GM10266 (cell line): ENCODE measurements at regions not wholly inside any gene's neighbourhood (a gene's known extent, or its start where the extent isn't known, plus 50 kb on each side); places are given as distances from the start of the nearest gene placed in this dataset.
"Not testable (repeated sequence)": the region's sequence is repeated elsewhere in the genome, so short reads cannot be mapped to it uniquely, and the experiment has no call there.

Source experiments
- DNase-seq: peaks from one replicate; pipeline ENCODE4 v3.0.0; 2012; ENCODE audit errors: extremely low spot score
- CTCF ChIP-seq: IDR thresholded peaks from 2 replicates; pipeline ENCODE4 v1.5.1; 2012; ENCODE audit warnings: mild to moderate bottlenecking, low read depth; ENCODE audit not compliant: control insufficient read depth, insufficient read depth; ENCODE audit errors: missing control alignments

DNA sequence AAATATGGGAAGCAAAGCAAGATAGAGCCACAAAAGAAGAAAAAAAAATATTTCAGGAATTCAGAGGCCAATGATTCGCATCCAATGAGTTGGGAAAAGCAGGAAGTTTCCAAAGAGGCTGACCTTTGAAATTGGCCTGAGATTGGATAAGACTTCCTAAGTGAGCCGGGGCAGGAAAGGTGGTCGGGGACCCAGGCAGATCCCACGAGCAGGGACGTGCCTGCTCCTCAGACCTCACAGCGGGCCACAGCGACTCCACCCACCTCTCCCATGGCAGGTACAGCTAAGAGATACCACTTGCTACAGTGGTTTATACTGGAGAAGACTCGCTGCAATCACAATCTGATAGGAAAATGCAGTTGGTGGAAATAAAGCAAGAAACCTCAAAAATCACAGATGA is 102.8 kb upstream of the SALL3 start:
- no peak for TF ChIP-seq CTCF

DNA sequence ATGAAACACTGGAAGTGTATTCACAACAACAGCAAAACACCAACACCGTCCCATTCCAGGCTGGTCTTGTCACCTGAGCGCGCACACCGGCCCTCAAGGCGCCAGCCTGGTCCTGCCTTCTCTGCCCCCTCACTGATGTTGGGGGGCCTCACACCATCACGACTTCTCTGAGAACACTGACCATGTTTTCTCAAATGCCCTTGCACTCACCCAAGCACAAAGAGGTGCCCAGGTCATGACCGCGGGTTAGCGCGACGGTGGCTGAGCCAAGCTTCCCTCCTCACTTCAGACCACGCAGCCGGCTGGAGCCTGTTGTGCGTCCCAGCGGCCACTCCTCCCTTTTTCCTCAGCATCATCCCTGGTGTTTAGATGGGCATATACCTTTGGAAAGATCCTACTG is 101.3 kb upstream of the SALL3 start:
- DNase-seq = no peak
- no peak for TF ChIP-seq CTCF

More for the DNA sequence above, 102.8 kb upstream of the SALL3 start:
- DNase-seq = no peak

DNA sequence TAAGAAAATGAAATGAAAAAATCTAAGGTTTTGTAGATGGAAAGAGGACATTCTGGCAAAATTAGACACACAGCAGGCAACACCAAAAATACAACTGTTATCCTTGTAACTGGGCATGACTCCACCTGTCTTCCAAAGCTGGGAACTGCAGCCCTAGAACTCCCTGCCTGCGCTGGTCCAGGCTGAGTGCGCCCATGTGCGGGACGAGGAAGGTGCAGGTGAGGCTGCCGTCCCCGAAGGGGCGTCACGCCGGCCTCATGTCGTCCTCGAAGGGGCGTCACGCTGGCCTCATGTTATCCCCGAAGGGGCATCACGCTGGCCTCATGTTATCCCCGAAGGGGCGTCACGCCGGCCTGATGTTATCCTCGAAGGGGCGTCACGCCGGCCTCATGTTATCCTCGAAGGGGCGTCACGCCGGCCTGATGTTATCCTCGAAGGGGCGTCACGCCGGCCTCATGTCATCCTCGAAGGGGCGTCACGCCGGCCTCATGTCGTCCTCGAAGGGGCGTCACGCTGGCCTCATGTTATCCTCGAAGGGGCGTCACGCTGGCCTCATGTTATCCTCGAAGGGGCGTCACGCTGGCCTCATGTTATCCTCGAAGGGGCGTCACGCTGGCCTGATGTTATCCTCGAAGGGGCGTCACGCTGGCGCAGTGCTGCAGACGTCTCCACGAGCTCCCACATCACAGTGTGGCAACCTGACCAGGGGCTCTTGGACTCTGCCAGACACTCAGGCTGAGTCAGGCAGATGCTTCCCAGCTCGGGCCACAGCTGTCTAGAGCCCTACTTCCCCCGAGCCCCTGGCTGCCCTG is 100.3 kb upstream of the SALL3 start:
- DNase-seq = not testable (repeated sequence)

- no peak for DNase-seq
- TF ChIP-seq CTCF = no peak
Observed at GRCh38 chr18:78882585-78882984, 97.0 kb upstream of the SALL3 start.

DNA sequence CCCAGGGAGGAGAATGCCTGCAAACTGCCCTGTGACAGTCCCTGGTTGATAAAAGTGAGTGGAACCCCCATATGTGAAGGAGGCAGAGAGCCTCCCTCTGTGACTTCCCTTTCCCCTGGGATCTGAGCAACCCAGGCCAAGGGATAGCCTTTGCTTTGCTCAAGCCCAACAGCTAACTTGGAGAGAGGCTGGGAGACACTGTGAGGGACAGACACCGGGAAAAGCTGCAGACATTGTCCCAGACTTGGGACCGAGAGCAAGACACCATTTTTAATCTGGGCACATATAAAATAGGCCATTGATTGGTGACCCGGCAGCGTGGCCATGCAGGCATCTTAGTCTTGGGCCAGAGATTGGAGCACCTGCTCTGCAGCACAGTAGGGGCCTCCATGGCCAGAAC is 96.1 kb upstream of the SALL3 start:
- TF ChIP-seq CTCF = no peak
- no peak for DNase-seq

- TF ChIP-seq CTCF = no peak
- DNase-seq = no peak
Observed at GRCh38 chr18:78884502-78884901, 95.1 kb upstream of the SALL3 start.

GRCh38 chr18:78889250-78889649 is 90.4 kb upstream of the SALL3 start:
- no peak for DNase-seq
- TF ChIP-seq CTCF = no peak

GRCh38 chr18:78890388-78890787 is 89.2 kb upstream of the SALL3 start:
- no peak for TF ChIP-seq CTCF
- DNase-seq = no peak
